HG02571 (cell line): ENCODE measurements at regions not wholly inside any gene's neighbourhood (a gene's known extent, or its start where the extent isn't known, plus 50 kb on each side); places are given as distances from the start of the nearest gene placed in this dataset.
"Not testable (repeated sequence)": the region's sequence is repeated elsewhere in the genome, so short reads cannot be mapped to it uniquely, and the experiment has no call there.

Source experiments
- ATAC-seq: cut with Tn5 transposase; IDR thresholded peaks from one replicate; pipeline ENCODE4 v1.9.1; 2021; ENCODE audit warnings: mild to moderate bottlenecking, moderate library complexity; ENCODE audit not compliant: unreplicated experiment

GRCh38 chr21:27036736-27037301 lies 69.9 kb upstream of the ADAMTS5 start:
- ATAC-seq, result no peak

DNA sequence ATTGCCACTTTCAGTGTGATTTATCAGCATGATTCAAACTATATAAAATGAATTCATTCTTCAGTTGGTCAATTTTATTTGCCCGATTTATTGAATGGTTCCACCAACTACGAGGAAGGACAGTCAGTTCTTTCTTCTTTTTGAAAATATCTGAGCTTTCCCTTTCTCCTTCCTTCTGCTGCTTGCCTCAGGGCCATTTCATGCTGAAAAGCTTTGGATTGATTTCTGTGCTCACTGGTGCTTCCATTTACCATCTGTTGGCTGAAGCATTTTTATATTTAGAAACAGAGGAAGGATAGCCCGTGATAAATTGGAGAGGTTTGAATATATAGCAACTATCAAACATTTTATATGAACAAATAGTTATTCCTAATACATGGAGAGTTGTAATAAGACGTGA lies 68.9 kb upstream of the ADAMTS5 start:
- ATAC-seq, result no peak

DNA sequence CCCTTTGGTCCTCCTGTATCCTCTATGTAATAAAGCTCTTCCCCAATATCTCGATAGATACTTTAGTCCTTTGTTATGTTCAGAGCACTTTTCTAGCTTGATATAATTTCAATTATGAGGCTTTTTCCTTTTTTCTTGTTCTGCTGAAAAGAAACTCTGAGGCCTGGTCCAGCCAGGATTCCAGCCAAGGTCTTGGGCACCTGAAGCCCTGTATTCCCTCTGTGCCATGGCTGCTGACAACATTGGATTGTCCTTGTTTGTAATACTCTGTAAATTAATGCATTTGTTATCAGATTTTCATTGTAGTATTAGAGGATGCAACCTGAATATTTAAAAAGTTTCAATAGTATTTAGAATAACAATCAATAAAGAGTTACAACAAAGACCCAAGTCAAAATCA lies 67.9 kb upstream of the ADAMTS5 start:
- ATAC-seq, result no peak

GRCh38 chr21:27033471-27033870 lies 66.6 kb upstream of the ADAMTS5 start:
- ATAC-seq, result no peak

- no peak for ATAC-seq
These were observed 59.6 kb upstream of the ADAMTS5 start for GRCh38 chr21:27026501-27026900.

DNA sequence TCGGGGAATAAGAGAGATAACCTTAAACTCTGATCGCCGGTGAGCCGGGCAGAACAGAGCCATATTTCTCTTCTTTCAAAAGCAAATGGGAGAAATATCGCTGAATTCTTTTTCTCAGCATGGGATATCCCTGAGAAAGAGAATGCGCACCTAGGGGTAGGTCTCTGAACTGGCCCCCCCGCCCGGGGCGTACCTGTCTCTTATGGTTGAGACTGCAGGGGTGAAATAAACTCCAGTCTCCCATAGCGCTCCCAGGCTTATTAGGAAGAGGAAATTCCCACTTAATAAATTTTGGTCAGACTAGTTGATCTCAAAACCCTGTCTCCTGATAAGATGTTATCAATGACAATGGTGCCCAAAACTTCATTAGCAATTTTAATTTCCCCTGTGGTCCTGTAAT lies 58.8 kb upstream of the ADAMTS5 start:
- not testable (repeated sequence) for ATAC-seq

GRCh38 chr21:27024971-27025370 lies 58.1 kb upstream of the ADAMTS5 start:
- no peak for ATAC-seq

DNA sequence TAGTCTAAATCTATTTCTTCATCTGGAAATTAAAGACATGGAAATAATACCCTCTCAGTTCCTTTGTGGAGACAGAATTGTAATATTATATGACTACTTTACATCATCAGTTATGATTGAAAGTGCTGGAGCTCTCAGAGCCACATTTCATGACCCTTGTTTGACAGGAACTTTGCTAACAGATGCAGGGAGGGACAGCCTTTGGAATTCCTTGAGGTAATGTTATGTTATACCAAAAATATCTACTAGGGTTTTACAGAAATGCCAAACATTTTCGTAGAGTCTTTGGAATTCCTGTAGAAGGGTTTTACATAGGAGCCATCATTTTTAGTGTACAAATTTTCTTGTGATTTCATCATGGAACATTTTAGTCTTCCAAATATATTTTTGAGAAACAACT lies 57.4 kb upstream of the ADAMTS5 start:
- no peak for ATAC-seq

- no peak for ATAC-seq
These were observed 56.3 kb upstream of the ADAMTS5 start for GRCh38 chr21:27023186-27023585.

DNA sequence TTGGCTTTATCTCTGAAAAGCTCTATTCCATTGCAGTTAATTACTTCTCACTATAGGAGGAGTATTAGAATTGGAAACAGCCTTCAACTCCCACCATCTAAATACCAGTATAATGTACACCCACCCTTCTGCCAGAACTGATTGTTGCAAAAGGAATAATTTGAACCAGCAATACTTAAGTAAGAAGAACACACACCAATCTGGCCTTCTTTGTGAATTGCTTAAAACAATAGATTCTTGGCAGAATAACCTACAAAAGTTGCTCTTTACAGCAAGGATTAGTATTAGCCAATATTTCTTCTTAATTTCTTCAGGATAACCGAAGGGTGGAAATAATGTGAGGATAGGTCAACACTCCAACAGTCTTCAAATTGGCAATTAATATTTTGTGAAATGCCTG lies 54.9 kb upstream of the ADAMTS5 start:
- no peak for ATAC-seq

- ATAC-seq, result no peak
These were observed 54.2 kb upstream of the ADAMTS5 start for GRCh38 chr21:27021046-27021445.

DNA sequence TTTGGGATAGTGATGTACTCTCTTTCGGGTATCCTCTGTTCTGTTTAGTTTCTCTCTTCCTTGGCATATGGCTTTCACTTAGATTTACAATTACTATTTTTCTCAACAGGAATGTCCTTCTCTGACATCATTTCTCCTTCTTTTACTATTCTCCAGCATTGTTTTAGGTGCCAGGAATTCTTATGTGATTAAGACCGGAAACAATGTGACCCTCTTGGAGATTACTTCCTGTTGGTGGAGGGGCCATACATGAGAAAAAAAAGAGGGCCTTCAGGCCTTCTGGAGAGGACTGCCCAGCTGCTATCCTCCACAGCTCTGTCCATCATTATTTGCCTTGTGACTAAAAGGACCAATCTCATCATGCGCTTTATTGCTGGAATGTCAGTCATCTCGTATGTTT lies 50.4 kb upstream of the ADAMTS5 start:
- ATAC-seq, result no peak
